ENCODE measurements at regions not wholly inside any gene's neighbourhood (a gene's known extent, or its start where the extent isn't known, plus 50 kb on each side); places are given as distances from the start of the nearest gene placed in this dataset.

- TF ChIP-seq CTCF (conservative IDR thresholded peaks at IDR 0.05; ENCODE audit: low read depth in 2 of 2) = peak; percentile 52 to 73; a peak in 3 of 4 replicates
- TF ChIP-seq EZH2phosphoT487 (IDR thresholded peaks at IDR 0.05; ENCODE audit: unreplicated experiment) = no peak
- Histone ChIP-seq H3K4me2 (no peak overlapping the region), H3K79me2 (replicated peaks; ENCODE audit: insufficient read depth) (no peaks in the 10 kb centered on the region), H3K4me3 (no peak overlapping the region), H3K36me3 (ENCODE audit: insufficient read depth) (no peaks in the 10 kb centered on the region), H3F3A (replicated peaks; ENCODE audit: low read depth) (no peaks in the 10 kb centered on the region), H3K27ac (ENCODE audit: low read depth) (no peak overlapping the region), H3K9me2 (ENCODE audit: insufficient read depth) (no peaks in the 10 kb centered on the region), H3K27me3 (ENCODE audit: insufficient read depth) (no peaks in the 10 kb centered on the region), H3K4me1 (ENCODE audit: insufficient read depth) (no peaks in the 10 kb centered on the region), H2AFZ (no peak overlapping the region), H4K20me1 (replicated peaks; ENCODE audit: insufficient read depth) (no peaks in the 10 kb centered on the region)
- Mint-ChIP-seq H3K27ac (no peak overlapping the region), H3K36me3 (ENCODE audit: low read depth) (0 out of 3 replicates have a peak, but pooled peaks cover 2% of the 10 kb centered on the region), H3K27me3 (ENCODE audit: insufficient read depth, low read depth, poor library complexity) (peaks cover 2% of the 10 kb centered on the region), H3K4me3 (no peak overlapping the region), H3K4me1 (peaks cover 8% of the 10 kb centered on the region), H3K9me3 (peaks cover 11% of the 10 kb centered on the region; the same call in 2 of the 3 replicates)
- DNase-seq (ENCODE audit: low spot score) = peak; percentile 66
- ATAC-seq = peak; percentile 93
Measured at GRCh38 chr9:87107072-87107471, 159.8 kb upstream of the GAS1 start.

- Histone ChIP-seq H3K79me2 (replicated peaks; ENCODE audit: insufficient read depth) (no peaks in the 10 kb centered on the region), H3K9me2 (ENCODE audit: insufficient read depth) (no peaks in the 10 kb centered on the region), H3K4me2 (no peak overlapping the region), H3K36me3 (ENCODE audit: insufficient read depth) (no peaks in the 10 kb centered on the region), H4K20me1 (replicated peaks; ENCODE audit: insufficient read depth) (no peaks in the 10 kb centered on the region), H3K27me3 (ENCODE audit: insufficient read depth) (no peaks in the 10 kb centered on the region), H2AFZ (no peak overlapping the region), H3K4me1 (ENCODE audit: insufficient read depth) (no peaks in the 10 kb centered on the region), H3K27ac (ENCODE audit: low read depth) (no peak overlapping the region), H3F3A (replicated peaks; ENCODE audit: low read depth) (no peaks in the 10 kb centered on the region), H3K4me3 (no peak overlapping the region)
- Mint-ChIP-seq H3K9me3 (peaks cover 8% of the 10 kb centered on the region; the same call in 2 of the 3 replicates), H3K27me3 (ENCODE audit: insufficient read depth, low read depth, poor library complexity) (peaks cover 2% of the 10 kb centered on the region), H3K4me3 (no peak overlapping the region), H3K27ac (no peak overlapping the region), H3K4me1 (peaks cover 8% of the 10 kb centered on the region), H3K36me3 (ENCODE audit: low read depth) (0 out of 3 replicates have a peak, but pooled peaks cover 2% of the 10 kb centered on the region)
- DNase-seq (ENCODE audit: low spot score) (no peak), ATAC-seq (no peak)
- TF ChIP-seq JUNB (IDR thresholded peaks at IDR 0.05; ENCODE audit: unreplicated experiment) (no peak), EZH2phosphoT487 (IDR thresholded peaks at IDR 0.05; ENCODE audit: unreplicated experiment) (no peak), POLR2AphosphoS5 (IDR thresholded peaks at IDR 0.05; ENCODE audit: low read depth) (no peak), ZNF331 (CRISPR knock-in tag; IDR thresholded peaks at IDR 0.05; ENCODE audit: low read depth) (no peak), CREB1 (CRISPR knock-in tag; IDR thresholded peaks at IDR 0.05; ENCODE audit: low read depth) (no peak), CTCF (conservative IDR thresholded peaks at IDR 0.05; ENCODE audit: low read depth in 2 of 2) (no peak), EZH2 (IDR thresholded peaks at IDR 0.05; ENCODE audit: low read depth, unreplicated experiment) (no peak), ZNF462 (CRISPR knock-in tag; IDR thresholded peaks at IDR 0.05) (no peak), ETS1 (IDR thresholded peaks at IDR 0.05) (no peak)
Measured at GRCh38 chr9:87108661-87109060, 161.4 kb upstream of the GAS1 start.
